ENCODE measurements at regions not wholly inside any gene's neighbourhood (a gene's known extent, or its start where the extent isn't known, plus 50 kb on each side); places are given as distances from the start of the nearest gene placed in this dataset.

- Histone ChIP-seq H3K9me3 (ENCODE audit: control insufficient read depth, insufficient read depth, low read length) (no peaks in the 10 kb centered on the region), H3K36me3 (ENCODE audit: control insufficient read depth, low read length) (no peaks in the 10 kb centered on the region), H3K79me2 (ENCODE audit: control insufficient read depth, low read length) (no peaks in the 10 kb centered on the region), H3K9me2 (replicated peaks; ENCODE audit: control insufficient read depth, low read length) (no peaks in the 10 kb centered on the region), H3K4me2 (ENCODE audit: low read length) (no peak overlapping the region), H3F3A (ENCODE audit: control insufficient read depth, insufficient read depth) (no peaks in the 10 kb centered on the region), H3K27me3 (ENCODE audit: control insufficient read depth, low read length) (no peaks in the 10 kb centered on the region), H3K4me3 (ENCODE audit: low read length) (no peak overlapping the region), H3K4me1 (ENCODE audit: control insufficient read depth, low read length) (no peaks in the 10 kb centered on the region), H3K27ac (ENCODE audit: low read depth, low read length) (no peak overlapping the region), H4K20me1 (ENCODE audit: control insufficient read depth, insufficient read depth, low read depth, low read length) (no peaks in the 10 kb centered on the region)
- no peak for TF ChIP-seq EZH2phosphoT487 (IDR thresholded peaks at IDR 0.05; ENCODE audit: borderline replicate concordance, low read length)
- TF ChIP-seq, protein P1, sequence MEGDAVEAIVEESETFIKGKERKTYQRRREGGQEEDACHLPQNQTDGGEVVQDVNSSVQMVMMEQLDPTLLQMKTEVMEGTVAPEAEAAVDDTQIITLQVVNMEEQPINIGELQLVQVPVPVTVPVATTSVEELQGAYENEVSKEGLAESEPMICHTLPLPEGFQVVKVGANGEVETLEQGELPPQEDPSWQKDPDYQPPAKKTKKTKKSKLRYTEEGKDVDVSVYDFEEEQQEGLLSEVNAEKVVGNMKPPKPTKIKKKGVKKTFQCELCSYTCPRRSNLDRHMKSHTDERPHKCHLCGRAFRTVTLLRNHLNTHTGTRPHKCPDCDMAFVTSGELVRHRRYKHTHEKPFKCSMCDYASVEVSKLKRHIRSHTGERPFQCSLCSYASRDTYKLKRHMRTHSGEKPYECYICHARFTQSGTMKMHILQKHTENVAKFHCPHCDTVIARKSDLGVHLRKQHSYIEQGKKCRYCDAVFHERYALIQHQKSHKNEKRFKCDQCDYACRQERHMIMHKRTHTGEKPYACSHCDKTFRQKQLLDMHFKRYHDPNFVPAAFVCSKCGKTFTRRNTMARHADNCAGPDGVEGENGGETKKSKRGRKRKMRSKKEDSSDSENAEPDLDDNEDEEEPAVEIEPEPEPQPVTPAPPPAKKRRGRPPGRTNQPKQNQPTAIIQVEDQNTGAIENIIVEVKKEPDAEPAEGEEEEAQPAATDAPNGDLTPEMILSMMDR (IDR thresholded peaks at IDR 0.05; ENCODE audit: low read depth, low read length, poor library complexity, severe bottlenecking): no peak
Observed at GRCh38 chr11:106464728-106465127, 387.3 kb downstream of the AASDHPPT start.

DNA sequence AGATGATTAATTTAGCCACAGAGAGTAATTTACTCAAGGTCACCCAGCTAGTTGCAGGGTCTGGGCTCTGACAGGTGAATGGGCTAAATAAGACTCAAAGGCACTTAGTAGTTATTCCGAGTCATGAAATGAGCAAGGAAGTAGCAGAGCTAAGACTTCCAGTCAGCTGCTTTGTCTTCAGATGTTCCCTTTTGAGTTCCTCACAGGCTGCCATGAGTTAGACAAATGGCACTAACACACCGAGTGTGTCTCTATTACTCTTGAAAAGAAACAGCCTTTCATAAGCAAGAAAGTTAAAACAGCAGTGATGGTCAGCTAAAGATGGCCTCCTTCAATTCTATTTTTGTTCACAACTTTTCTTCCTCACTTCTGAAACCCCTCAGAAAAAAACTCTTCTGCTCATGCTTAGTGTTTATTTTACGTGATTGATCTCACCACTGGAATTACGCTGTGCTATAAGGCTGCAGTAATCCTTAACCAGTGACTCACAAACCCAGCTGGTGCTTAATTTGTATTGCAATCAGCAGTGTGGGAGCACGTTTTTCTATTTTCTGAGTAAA lies 389.1 kb downstream of the AASDHPPT start:
- H3K4me3 ChIP-seq (ENCODE audit: low read length): no peak overlapping the region
- no peaks in the 10 kb centered on the region for H3K9me3 ChIP-seq (ENCODE audit: control insufficient read depth, insufficient read depth, low read length)
- no peaks in the 10 kb centered on the region for H3F3A ChIP-seq (ENCODE audit: control insufficient read depth, insufficient read depth)
- no peak overlapping the region for H3K4me2 ChIP-seq (ENCODE audit: low read length)
- H3K27me3 ChIP-seq (ENCODE audit: control insufficient read depth, low read length): no peaks in the 10 kb centered on the region
- H3K4me1 ChIP-seq (ENCODE audit: control insufficient read depth, low read length): no peaks in the 10 kb centered on the region
- TF ChIP-seq, protein P1 (IDR thresholded peaks at IDR 0.05; ENCODE audit: low read depth, low read length, poor library complexity, severe bottlenecking): no peak
- TF ChIP-seq EZH2phosphoT487 (IDR thresholded peaks at IDR 0.05; ENCODE audit: borderline replicate concordance, low read length): no peak
- no peaks in the 10 kb centered on the region for H3K9me2 ChIP-seq (replicated peaks; ENCODE audit: control insufficient read depth, low read length)
- no peaks in the 10 kb centered on the region for H4K20me1 ChIP-seq (ENCODE audit: control insufficient read depth, insufficient read depth, low read depth, low read length)
- H3K36me3 ChIP-seq (ENCODE audit: control insufficient read depth, low read length): no peaks in the 10 kb centered on the region
- no peaks in the 10 kb centered on the region for H3K79me2 ChIP-seq (ENCODE audit: control insufficient read depth, low read length)
- no peak overlapping the region for H3K27ac ChIP-seq (ENCODE audit: low read depth, low read length)

DNA sequence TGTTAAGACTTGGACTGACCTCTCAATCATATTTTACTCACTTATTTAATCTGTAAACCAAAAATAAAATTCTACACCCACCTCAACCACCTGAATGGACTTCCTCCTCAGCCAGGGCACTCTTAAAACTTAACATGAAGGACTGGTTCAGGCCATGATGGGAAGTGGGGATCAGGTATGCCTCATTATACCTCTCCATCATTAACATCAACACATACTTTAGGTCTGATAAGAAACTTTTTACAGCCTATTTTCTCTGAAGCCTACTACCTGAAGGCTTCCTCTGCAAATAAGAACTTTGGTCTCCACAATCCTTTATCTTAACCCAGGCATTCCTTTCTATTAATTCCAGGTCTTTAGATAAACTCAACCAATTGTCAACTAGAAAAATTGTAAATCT lies 390.0 kb downstream of the AASDHPPT start:
- Histone ChIP-seq H3K27ac (ENCODE audit: low read depth, low read length) (no peak overlapping the region), H3K4me2 (ENCODE audit: low read length) (no peak overlapping the region), H3K4me3 (ENCODE audit: low read length) (no peak overlapping the region), H3K36me3 (ENCODE audit: control insufficient read depth, low read length) (no peaks in the 10 kb centered on the region), H3K9me3 (ENCODE audit: control insufficient read depth, insufficient read depth, low read length) (no peaks in the 10 kb centered on the region), H3K9me2 (replicated peaks; ENCODE audit: control insufficient read depth, low read length) (no peaks in the 10 kb centered on the region), H3F3A (ENCODE audit: control insufficient read depth, insufficient read depth) (no peaks in the 10 kb centered on the region), H3K79me2 (ENCODE audit: control insufficient read depth, low read length) (no peaks in the 10 kb centered on the region), H3K27me3 (ENCODE audit: control insufficient read depth, low read length) (no peaks in the 10 kb centered on the region), H4K20me1 (ENCODE audit: control insufficient read depth, insufficient read depth, low read depth, low read length) (no peaks in the 10 kb centered on the region), H3K4me1 (ENCODE audit: control insufficient read depth, low read length) (no peaks in the 10 kb centered on the region)
- TF ChIP-seq, protein P1 (IDR thresholded peaks at IDR 0.05; ENCODE audit: low read depth, low read length, poor library complexity, severe bottlenecking): no peak
- TF ChIP-seq EZH2phosphoT487 (IDR thresholded peaks at IDR 0.05; ENCODE audit: borderline replicate concordance, low read length): no peak
